NB4 (cell line): ENCODE measurements at regions not wholly inside any gene's neighbourhood (a gene's known extent, or its start where the extent isn't known, plus 50 kb on each side); places are given as distances from the start of the nearest gene placed in this dataset.
A peak's percentile ranks its signal among the peaks of the same experiment; 100 is the strongest.
"Not testable (repeated sequence)": the region's sequence is repeated elsewhere in the genome, so short reads cannot be mapped to it uniquely, and the experiment has no call there.

Experiments
- DNase-seq: peaks from one replicate; pipeline ENCODE4 v3.0.0; 2010; ENCODE audit warnings: low read depth
- H3K4me3 ChIP-seq: one replicate; pipeline ENCODE4 v1.5.1; 2011; ENCODE audit warnings: mild to moderate bottlenecking, low read depth, low read length, moderate library complexity
- CTCF ChIP-seq: IDR thresholded peaks from one replicate; pipeline ENCODE4 v1.5.1; 2012; ENCODE audit warnings: low read depth, low read length
- MAX ChIP-seq: IDR thresholded peaks from 2 replicates; pipeline ENCODE4 v1.6.1; 2011; ENCODE audit warnings: low read depth, low read length
- MYC ChIP-seq: IDR thresholded peaks from 2 replicates; pipeline ENCODE4 v1.6.1; 2011; ENCODE audit warnings: low read depth, low read length
- POLR2A ChIP-seq: IDR thresholded peaks from 2 replicates; pipeline ENCODE4 v1.6.1; 2011; ENCODE audit warnings: mild to moderate bottlenecking; ENCODE audit not compliant: insufficient read length; ENCODE audit errors: extremely low read depth

GRCh38 chr10:58066126-58066525, 201.6 kb downstream of the IPMK start:
- DNase-seq: no peak
- no peak for TF ChIP-seq CTCF
- no peak for TF ChIP-seq MYC
- no peak for TF ChIP-seq POLR2A
- TF ChIP-seq MAX: no peak
- no peak overlapping the region for H3K4me3 ChIP-seq

GRCh38 chr10:58065529-58065815, 202.2 kb downstream of the IPMK start:
- DNase-seq: no peak
- TF ChIP-seq POLR2A: no peak
- no peak for TF ChIP-seq MAX
- TF ChIP-seq CTCF: no peak
- TF ChIP-seq MYC: no peak
- H3K4me3 ChIP-seq: no peak overlapping the region

DNA sequence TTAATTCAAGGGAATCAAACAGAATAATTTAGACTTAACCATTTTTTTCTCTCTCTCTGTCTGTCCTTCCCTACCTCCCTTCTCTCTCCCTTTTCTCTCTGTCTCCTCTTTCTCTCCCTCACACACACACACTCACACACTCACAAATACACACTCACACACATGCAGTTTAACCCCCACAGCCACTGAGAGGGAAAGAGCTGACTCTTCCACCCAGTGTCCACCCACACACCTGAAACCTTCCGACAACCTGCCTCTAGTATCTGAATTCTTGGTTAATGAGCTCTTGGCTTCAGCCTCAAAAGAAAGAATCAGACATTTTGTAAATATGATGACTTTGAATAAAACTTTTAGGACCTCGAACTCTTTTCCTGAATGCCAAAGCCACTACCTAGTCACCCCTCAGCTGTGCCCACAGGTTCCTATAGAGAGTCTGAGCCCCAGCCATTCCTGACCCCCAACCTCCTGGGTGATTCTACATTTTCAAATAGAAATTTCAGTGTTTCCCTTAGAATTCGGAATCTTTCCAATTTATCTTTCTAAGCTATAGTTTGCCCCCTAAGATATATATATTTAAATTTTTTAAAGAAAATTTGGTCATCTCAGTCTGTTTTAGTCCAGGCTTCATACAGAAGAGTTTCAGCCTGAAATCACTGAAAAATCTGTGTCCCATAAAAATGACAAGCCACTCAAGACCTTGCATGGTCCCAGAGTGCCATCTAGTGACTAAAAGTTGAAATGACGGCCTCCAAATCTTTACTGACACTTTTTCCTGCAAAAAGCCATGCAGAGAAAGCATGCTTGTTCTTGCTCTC, 202.8 kb downstream of the IPMK start:
- peak; percentile 63 for DNase-seq
- no peak for TF ChIP-seq POLR2A
- TF ChIP-seq MAX: no peak
- TF ChIP-seq MYC: no peak
- peak; percentile 71 for TF ChIP-seq CTCF
- H3K4me3 ChIP-seq: no peak overlapping the region

- no peak overlapping the region for H3K4me3 ChIP-seq
- no peak for DNase-seq
- TF ChIP-seq MYC: no peak
- TF ChIP-seq CTCF: no peak
- TF ChIP-seq POLR2A: no peak
- no peak for TF ChIP-seq MAX
These were observed 203.7 kb downstream of the IPMK start for GRCh38 chr10:58063861-58064480.

GRCh38 chr10:58058683-58059082, 209.0 kb downstream of the IPMK start:
- not testable (repeated sequence) for H3K4me3 ChIP-seq, DNase-seq

DNA sequence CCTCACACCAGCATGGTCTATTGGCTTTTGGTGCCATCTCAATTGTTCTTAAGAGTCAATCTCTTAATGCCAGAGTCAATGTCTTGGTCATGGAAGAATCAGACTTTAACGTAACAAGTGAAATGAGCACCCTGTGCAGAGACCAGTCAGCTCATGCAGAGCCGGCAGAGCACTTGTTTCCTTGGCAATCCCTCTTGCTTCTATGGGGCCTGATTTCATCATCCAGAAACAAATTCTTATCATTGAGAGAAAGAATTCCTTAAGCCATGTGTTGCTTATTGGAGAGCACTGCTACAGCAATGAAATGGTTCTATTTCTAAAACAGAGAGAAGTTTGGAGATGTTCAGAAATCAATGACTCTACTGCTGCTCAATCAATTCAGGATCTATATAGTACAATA, 212.8 kb downstream of the IPMK start:
- no peak for TF ChIP-seq CTCF
- no peak for TF ChIP-seq POLR2A
- TF ChIP-seq MAX: no peak
- no peak for TF ChIP-seq MYC
- no peak for DNase-seq
- H3K4me3 ChIP-seq: no peak overlapping the region
